Sigmoid colon (tissue), 4 donors: ENCODE measurements at regions not wholly inside any gene's neighbourhood (a gene's known extent, or its start where the extent isn't known, plus 50 kb on each side); places are given as distances from the start of the nearest gene placed in this dataset.

Experiments used
- CTCF ChIP-seq, 4 experiments: fragments of 450-650 bp in 3 of 4; fragments of 200-600 bp in 1 of 4; IDR thresholded peaks; one replicate each; pipeline ENCODE4 v1.5.1; 2016 to 2019; ENCODE audit warnings: antibody characterized with exemption in 4 of 4, mild to moderate bottlenecking in 3 of 4, moderate library complexity in 2 of 4
- EP300 ChIP-seq, 4 donors: sonication (generic); formaldehyde crosslinking; IDR thresholded peaks; one replicate each; pipeline ENCODE4 v1.6.1; 2017; ENCODE audit warnings: antibody characterized with exemption in 4 of 4
- POLR2AphosphoS5 ChIP-seq, 4 donors: sonication (generic); formaldehyde crosslinking; IDR thresholded peaks; one replicate each; pipeline ENCODE4 v1.6.1; 2017; ENCODE audit warnings: antibody characterized with exemption in 4 of 4

GRCh38 chr6:140504776-140505175, 1130.3 kb upstream of the CITED2 start:
- TF ChIP-seq EP300 (IDR thresholded peaks at IDR 0.05) = no peak
- TF ChIP-seq CTCF (IDR thresholded peaks at IDR 0.05) = no peak
- TF ChIP-seq POLR2AphosphoS5 (IDR thresholded peaks at IDR 0.05) = no peak
